K562 (cell line): ENCODE measurements at regions not wholly inside any gene's neighbourhood (a gene's known extent, or its start where the extent isn't known, plus 50 kb on each side); places are given as distances from the start of the nearest gene placed in this dataset.

ENCODE experiments used
- ATAC-seq: fragments of 200-7000 bp; cut with Tn5 transposase; 3 replicates; pipeline ENCODE4 v1.9.1; 2020; ENCODE audit warnings: moderate library complexity
- BruUV-seq: library from RNA; stranded (reverse); fragments of 400-500 nt; replicated peaks from 2 replicates; lab custom pipeline; 2021; lab: Mats Ljungman, UMichigan
- CTCF ChIA-PET: fragments of 300-600 bp; formaldehyde crosslinking; extraction: SDS; loops from one replicate; lab custom pipeline; 2021; ENCODE audit warnings: low intra/inter-chr PET ratio; lab: Yijun Ruan, JAX
- POLR2A ChIA-PET: fragments of 300-600, 350-650 bp; sonication (Branson Sonifier 250); formaldehyde crosslinking; extraction: SDS; loops from one replicate; lab custom pipeline; 2021; ENCODE audit warnings: antibody characterized with exemption, inconsistent platforms; lab: Yijun Ruan, JAX
- DNase-seq, 4 experiments: peaks; one replicate each; pipeline versions ENCODE4 v3.0.0 to v3.0.0-alpha.2; 2011 to 2018; ENCODE audit warnings: low spot score in 3 of 4, mixed read lengths in 3 of 4; ENCODE audit errors: extremely low read depth in 1 of 4
- FAIRE-seq: peaks from 2 replicates; lab custom pipeline; 2011; peaks lifted over from hg19 to GRCh38; lab: Jason Lieb, UNC
- H2AFZ ChIP-seq: 2 replicates; pipeline ENCODE4 v1.6.0; 2011; ENCODE audit warnings: low read depth, low read length, control low read depth, inconsistent platforms
- H3K27ac ChIP-seq: fragments of 200-600 bp; 3 replicates; pipeline ENCODE4 v1.8.0; 2011; ENCODE audit warnings: low read depth, mild to moderate bottlenecking, control low read depth, inconsistent platforms, low read length, moderate library complexity, mixed read lengths; ENCODE audit errors: extremely low read depth
- H3K27me3 ChIP-seq, 2 experiments: fragments of 300-600 bp in 1 of 2; 2 replicates in 1 of 2; 3 replicates in 1 of 2; pipeline versions ENCODE4 v1.6.0 to v1.8.0; 2011; ENCODE audit warnings: inconsistent platforms in 2 of 2, low read length in 2 of 2, mild to moderate bottlenecking in 1 of 2, mixed read lengths in 1 of 2, moderate library complexity in 1 of 2; ENCODE audit not compliant: control insufficient read depth in 2 of 2, insufficient read depth in 2 of 2
- H3K36me3 ChIP-seq: fragments of 300-600 bp; 3 replicates; pipeline ENCODE4 v1.8.0; 2011; ENCODE audit warnings: mild to moderate bottlenecking, low read length, inconsistent platforms; ENCODE audit not compliant: control insufficient read depth, insufficient read depth
- H3K4me1 ChIP-seq, 2 experiments: fragments of 200-600 bp in 1 of 2; replicated peaks in 1 of 2; 2 replicates in 1 of 2; 3 replicates in 1 of 2; pipeline versions ENCODE4 v1.5.1 to v1.8.0; 2011; ENCODE audit warnings: inconsistent platforms in 2 of 2, low read length in 2 of 2, mild to moderate bottlenecking in 1 of 2, mixed read lengths in 1 of 2, moderate library complexity in 1 of 2; ENCODE audit not compliant: control insufficient read depth in 2 of 2, insufficient read depth in 2 of 2
- H3K4me2 ChIP-seq: 2 replicates; pipeline ENCODE4 v1.6.1; 2011; ENCODE audit warnings: low read length, control low read depth, inconsistent platforms, mixed read lengths; ENCODE audit not compliant: insufficient read depth
- H3K4me3 ChIP-seq: fragments of 200-600 bp; sonication (generic), shearing (Covaris generic); 2 replicates; pipeline ENCODE4 v1.5.1; 2016; ENCODE audit warnings: control low read depth, inconsistent platforms
- H3K79me2 ChIP-seq: fragments of 200-600 bp; 3 replicates; pipeline ENCODE4 v1.8.0; 2011; ENCODE audit warnings: low read length, inconsistent platforms; ENCODE audit not compliant: control insufficient read depth, insufficient read depth
- H3K9ac ChIP-seq, 2 experiments: 2 replicates each; pipeline versions ENCODE4 v1.6.0 to v1.6.1; 2011; ENCODE audit warnings: low read depth in 2 of 2, low read length in 2 of 2, control low read depth in 1 of 2, inconsistent platforms in 1 of 2, mild to moderate bottlenecking in 1 of 2, mixed read lengths in 1 of 2; ENCODE audit not compliant: insufficient read depth in 1 of 2
- H3K9me1 ChIP-seq: one replicate; pipeline ENCODE4 v1.6.0; 2011; ENCODE audit warnings: inconsistent platforms, mild to moderate bottlenecking, low read length, moderate library complexity; ENCODE audit not compliant: control insufficient read depth, insufficient read depth
- H3K9me3 ChIP-seq: replicated peaks from 2 replicates; pipeline ENCODE4 v1.5.1; 2011; ENCODE audit warnings: low read depth, low read length, inconsistent platforms; ENCODE audit not compliant: control insufficient read depth, insufficient read depth
- H4K20me1 ChIP-seq: replicated peaks from 2 replicates; pipeline ENCODE4 v1.6.1; 2011; ENCODE audit warnings: low read length, inconsistent platforms, mixed read lengths; ENCODE audit not compliant: control insufficient read depth, insufficient read depth
- DIDO1 ChIP-seq: fragments of 450-650 bp; IDR thresholded peaks from 2 replicates; pipeline ENCODE4 v1.6.1; 2016; ENCODE audit warnings: low read depth, missing biosample characterization, missing genetic modification characterization
- SMARCC2 ChIP-seq: fragments of 450-650 bp; IDR thresholded peaks from 2 replicates; pipeline ENCODE4 v1.6.1; 2017; ENCODE audit warnings: antibody characterized with exemption, moderate library complexity, mild to moderate bottlenecking, low read depth
- in situ Hi-C: fragments of 300-500 bp; cut with MboI; formaldehyde crosslinking; loops from 4 replicates; pipeline ENCODE4 v1.15.0; 2018; ENCODE audit warnings: inconsistent platforms, mixed read lengths
- intact Hi-C: fragments of 100-400 bp; cut with micrococcal nuclease; formaldehyde crosslinking; loops from 2 replicates; pipeline ENCODE4 v1.14.2; 2022

- H3K4me2 ChIP-seq = no peak overlapping the region
- H3K79me2 ChIP-seq = no peaks in the 10 kb centered on the region
- FAIRE-seq (no peak), ATAC-seq (no peak), DNase-seq (no peak)
- H3K9ac ChIP-seq = no peak overlapping the region
- no peak overlapping the region for H3K4me3 ChIP-seq
- H3K27ac ChIP-seq = no peak overlapping the region
- POLR2A ChIA-PET = no interaction called here
- no peaks in the 10 kb centered on the region for H3K4me1 ChIP-seq
- no peaks in the 10 kb centered on the region for H3K36me3 ChIP-seq
- H4K20me1 ChIP-seq = no peaks in the 10 kb centered on the region
- CTCF ChIA-PET = no interaction called here
- intact Hi-C loops (no loop called here), in situ Hi-C loops (no loop called here)
- H2AFZ ChIP-seq = no peak overlapping the region
- no peaks in the 10 kb centered on the region for H3K9me3 ChIP-seq
- BruUV-seq = no TSS peak
- no peaks in the 10 kb centered on the region for H3K9me1 ChIP-seq
- H3K27me3 ChIP-seq = no peaks in the 10 kb centered on the region
- no peak for TF ChIP-seq DIDO1 (tag)
These were observed 405.7 kb downstream of the RFPL4B start for GRCh38 chr6:112752791-112753190.

- no peak for TF ChIP-seq SMARCC2
- Histone ChIP-seq H3K4me3 (no peak overlapping the region), H3K27ac (no peak overlapping the region), H4K20me1 (no peaks in the 10 kb centered on the region), H3K9me3 (no peaks in the 10 kb centered on the region), H2AFZ (no peak overlapping the region), H3K79me2 (no peaks in the 10 kb centered on the region), H3K9ac (no peak overlapping the region), H3K9me1 (no peaks in the 10 kb centered on the region), H3K4me1 (no peaks in the 10 kb centered on the region), H3K4me2 (no peak overlapping the region), H3K36me3 (no peaks in the 10 kb centered on the region), H3K27me3 (no peaks in the 10 kb centered on the region)
- in situ Hi-C loops (no loop called here), intact Hi-C loops (no loop called here)
- POLR2A ChIA-PET = interaction anchor here (0.8 kb wide), 1 partner anchor 491 kb away, joined by 3 read pairs; no protein-coding TSS in a partner anchor
- no peak for FAIRE-seq
- CTCF ChIA-PET = no interaction called here
- no TSS peak for BruUV-seq
- ATAC-seq = no peak
- no peak for DNase-seq
These were observed 413.7 kb downstream of the RFPL4B start for GRCh38 chr6:112760831-112761230.
